Upper lobe of left lung (tissue), 4 donors: ENCODE measurements at regions not wholly inside any gene's neighbourhood (a gene's known extent, or its start where the extent isn't known, plus 50 kb on each side); places are given as distances from the start of the nearest gene placed in this dataset.

Source experiments
- CTCF ChIP-seq, 6 experiments: fragments of 450-650 bp in 4 of 6; fragments of 200-600 bp in 2 of 6; sonication (generic) in 2 of 6; IDR thresholded peaks; one replicate each; pipeline ENCODE4 v1.5.1; 2016 to 2019; ENCODE audit warnings: antibody characterized with exemption in 6 of 6
- POLR2A ChIP-seq, 4 donors: fragments of 450-650 bp; IDR thresholded peaks; one replicate each; pipeline ENCODE4 v1.5.1; 2016 to 2017; ENCODE audit warnings: antibody characterized with exemption in 4 of 4, mild to moderate bottlenecking in 2 of 4

GRCh38 chr6:126504792-126505191 lies 164.9 kb downstream of the CENPW start:
- no peak for TF ChIP-seq POLR2A (IDR thresholded peaks at IDR 0.05)
- no peak for TF ChIP-seq CTCF (IDR thresholded peaks at IDR 0.05)
